GM19099 (cell line): ENCODE measurements at regions not wholly inside any gene's neighbourhood (a gene's known extent, or its start where the extent isn't known, plus 50 kb on each side); places are given as distances from the start of the nearest gene placed in this dataset.

Experiments
- POLR2A ChIP-seq: IDR thresholded peaks from 3 replicates; pipeline ENCODE4 v1.6.1; 2011; ENCODE audit warnings: low read depth; ENCODE audit not compliant: insufficient read length; ENCODE audit errors: extremely low read depth

DNA sequence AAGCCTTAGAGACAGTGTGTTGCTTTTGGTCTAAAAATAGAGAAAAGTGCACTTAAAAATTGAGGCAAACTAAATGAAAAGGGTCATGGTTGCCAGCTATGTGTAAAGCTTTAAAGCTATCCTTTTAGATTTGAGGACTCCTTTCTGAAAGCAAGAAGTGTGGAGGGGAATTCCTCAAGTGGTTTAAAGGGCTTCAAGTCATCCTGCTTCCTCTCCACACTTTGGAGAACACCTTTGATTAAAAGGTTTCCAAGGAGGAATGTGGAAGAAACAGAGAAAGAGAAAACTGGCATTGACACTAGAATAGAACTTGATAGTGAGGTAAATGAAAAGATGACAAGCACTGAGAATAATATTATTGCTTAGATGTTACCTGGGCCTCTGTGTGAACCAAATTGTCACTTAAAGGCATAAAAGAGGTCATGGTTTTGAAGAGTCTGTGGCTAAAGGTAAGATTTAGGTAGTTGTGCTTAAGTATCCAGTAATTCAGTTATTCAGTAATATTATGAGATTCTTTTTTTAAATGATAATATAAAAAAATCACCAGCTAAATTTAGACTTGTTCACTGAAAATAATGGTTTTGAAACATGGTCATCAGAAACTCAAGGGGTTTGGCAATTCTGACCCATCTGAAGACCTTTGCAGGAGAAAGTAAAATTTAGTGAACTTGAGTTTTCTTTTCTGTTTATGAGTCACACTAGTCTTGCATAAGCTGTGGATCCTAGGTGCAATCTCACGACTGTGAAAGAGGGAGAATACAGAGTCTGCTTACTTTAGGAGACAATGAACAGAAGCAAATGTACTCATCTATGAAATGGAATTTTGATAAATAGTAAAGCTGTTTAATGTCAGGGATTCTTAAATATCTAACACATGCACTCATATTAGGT is 466.0 kb downstream of the KIF20B start:
- TF ChIP-seq POLR2A: no peak

DNA sequence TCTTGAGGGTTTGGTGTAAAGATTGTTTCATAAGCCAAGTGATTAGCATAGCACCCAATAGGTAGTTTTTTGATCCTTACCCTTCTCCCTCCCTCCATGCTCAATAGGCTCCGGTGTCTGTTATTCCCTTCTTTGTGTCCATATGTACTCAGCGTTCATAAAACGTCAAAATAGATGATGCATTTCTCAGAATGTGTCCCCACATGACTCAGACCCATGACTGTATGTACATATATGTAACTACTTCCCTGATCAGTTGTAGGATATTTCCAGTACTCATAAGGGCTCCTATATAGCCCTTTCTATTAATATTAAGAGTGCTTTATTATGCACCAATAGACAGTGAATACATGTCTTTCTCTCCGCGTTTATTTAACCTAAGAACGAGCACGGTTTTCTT is 466.9 kb downstream of the KIF20B start:
- no peak for TF ChIP-seq POLR2A

DNA sequence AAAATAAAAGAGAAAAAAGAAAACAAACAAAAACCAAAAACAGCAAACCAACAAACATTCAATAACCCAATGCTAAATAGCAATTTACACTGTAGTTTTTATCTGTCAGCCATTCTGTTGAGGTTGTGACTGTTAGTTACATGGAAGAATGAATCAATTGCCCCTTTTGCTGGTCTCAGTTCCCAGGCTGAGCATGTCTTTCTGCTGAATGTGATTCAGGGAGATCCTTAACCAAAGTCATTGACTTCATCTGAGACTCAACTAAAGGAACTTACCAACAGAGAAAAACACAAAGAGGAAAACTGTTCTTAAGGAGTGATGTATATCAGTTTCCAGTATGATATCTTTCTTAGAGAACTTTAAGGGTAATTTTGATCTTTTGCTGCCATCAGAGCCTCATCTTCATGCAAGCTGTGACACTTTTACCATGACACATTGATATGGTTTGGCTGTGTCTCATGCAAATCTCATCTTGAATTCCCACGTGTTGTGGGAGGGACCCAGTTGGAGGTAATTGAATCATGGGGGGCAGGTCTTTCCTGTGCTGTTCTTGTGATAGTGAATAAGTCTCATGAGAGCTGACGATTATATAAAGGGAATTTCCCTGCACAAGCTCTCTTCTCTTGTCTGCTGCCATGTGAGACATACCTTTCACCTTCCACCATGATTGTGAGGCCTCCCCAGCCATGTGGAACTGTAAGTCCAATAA is 469.8 kb downstream of the KIF20B start:
- TF ChIP-seq POLR2A: no peak

DNA sequence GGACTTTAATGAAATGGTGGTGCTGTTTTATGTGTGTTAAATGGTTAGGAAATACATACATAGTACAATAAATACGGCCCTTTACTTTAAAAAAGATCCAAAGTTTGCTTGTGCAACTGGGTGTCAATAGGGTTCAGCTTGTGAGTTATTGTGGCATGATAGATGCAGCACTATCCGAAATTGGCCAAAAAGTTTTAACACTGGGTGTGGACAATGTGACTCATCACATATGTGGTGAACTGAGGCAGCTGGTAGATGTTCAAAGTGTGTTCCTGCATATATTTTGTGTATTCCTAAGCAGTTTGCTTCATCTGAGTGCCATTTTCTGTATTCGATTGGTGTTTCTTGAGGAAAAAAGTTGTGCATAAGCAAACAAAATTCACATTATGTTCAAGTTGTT is 473.1 kb downstream of the KIF20B start:
- no peak for TF ChIP-seq POLR2A

DNA sequence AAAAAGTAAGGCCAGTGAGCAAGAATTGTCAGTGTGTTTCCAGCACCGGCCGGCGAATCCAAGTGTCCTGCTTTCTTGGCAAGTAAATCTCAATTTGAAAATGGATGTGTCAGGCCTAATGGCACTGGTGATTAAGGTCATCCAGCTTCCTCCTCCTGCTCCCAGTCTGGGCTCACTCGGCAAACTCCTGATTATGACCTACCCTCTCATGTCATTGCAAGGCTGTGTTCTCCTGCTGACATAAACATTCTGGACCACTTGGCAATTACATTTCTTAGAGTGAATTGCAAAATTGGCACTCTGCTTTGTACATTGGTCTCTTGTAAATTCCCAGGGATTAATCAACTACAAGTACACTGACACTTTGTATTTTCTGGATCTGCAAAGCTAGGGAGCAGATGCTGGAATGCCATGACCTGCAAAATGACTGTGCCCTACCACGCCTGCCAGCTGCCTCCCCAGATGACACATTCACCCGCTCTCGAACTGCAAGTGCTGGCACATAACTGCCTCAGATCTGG is 473.8 kb downstream of the KIF20B start:
- TF ChIP-seq POLR2A: no peak

DNA sequence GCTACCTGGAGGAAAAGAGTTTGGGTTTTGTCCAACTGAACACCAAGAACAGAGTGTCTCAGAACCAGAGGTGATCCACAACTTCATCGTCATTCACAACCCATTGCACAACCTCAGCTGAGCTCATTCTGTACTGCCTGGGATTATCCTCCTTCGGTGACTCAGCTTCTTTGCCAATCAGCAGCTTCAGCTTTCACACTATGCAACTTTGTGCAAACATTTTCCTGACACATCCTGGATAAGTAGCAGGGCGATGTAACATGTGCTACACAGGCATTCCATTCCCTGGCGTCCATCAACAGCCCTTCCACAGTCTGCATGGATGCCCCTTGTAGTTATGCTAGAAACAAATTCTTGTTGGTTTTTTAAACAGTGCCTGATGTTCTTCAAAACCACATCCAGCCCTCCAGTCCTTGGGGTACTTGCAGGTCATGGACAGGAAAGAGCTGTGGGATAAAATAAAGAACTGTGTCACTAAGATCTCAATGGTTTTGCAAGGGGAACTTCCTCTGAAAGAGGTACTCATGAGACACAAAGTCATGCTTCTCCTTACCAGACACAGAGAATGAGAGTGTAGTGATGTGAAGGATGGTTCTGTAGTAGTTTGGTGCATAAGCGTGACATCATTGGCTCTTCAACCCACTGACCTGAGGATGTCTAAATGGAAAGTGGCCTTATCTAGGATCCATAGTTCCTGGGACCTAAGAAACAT is 478.5 kb downstream of the KIF20B start:
- TF ChIP-seq POLR2A: no peak

DNA sequence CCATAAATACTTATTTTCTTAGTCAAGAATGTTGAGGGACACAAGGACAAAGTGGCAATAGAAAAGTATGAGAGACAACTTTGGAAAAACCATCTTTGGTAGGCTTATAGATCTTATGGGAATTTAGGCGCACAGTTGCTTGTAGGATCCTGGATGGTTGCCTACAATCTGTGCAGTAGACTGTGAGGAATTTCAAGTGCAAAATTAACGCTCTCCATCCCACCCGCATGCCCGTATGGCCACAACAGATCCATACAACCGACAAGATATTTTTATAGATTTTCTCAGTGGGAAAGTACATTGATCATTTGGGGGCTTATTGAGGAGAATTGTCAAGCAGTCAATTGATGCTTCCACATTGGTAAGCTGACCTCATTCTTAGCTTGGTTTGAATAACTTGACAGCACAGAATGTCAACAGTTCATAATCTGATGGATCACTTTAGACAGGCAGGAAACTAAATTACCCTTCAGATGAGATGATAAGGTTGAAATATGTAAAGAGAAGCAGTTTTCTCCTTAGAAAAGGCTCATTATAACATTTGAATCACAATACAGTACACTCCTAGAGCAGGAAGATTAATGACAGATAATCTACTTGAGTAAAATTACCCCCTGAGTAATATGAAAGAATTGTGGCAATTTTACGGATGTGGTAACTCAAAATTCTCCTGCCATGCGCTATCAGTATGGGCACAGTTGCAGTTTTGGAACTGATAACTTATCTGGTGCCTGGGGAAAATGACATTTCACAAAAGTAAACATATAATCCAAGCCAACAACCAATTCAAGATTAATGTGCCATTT is 479.7 kb downstream of the KIF20B start:
- TF ChIP-seq POLR2A: no peak

DNA sequence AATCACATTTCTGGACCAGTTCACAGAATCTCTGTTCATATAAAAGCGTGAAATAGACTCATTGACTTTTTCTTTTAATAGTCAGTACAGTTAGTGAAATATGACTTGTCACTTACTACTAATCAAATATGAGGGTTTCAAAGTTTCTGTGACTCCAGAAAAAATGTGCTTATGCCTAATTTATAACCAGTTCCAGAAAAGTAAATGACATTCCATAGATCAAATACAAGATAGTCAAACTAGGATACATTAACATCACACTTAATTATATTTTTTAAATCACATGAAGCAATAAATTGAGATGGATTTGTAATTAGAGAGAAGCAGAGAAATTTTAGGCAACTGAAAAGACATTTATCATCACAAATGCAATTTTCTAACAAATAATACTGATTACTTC is 491.4 kb downstream of the KIF20B start:
- no peak for TF ChIP-seq POLR2A

DNA sequence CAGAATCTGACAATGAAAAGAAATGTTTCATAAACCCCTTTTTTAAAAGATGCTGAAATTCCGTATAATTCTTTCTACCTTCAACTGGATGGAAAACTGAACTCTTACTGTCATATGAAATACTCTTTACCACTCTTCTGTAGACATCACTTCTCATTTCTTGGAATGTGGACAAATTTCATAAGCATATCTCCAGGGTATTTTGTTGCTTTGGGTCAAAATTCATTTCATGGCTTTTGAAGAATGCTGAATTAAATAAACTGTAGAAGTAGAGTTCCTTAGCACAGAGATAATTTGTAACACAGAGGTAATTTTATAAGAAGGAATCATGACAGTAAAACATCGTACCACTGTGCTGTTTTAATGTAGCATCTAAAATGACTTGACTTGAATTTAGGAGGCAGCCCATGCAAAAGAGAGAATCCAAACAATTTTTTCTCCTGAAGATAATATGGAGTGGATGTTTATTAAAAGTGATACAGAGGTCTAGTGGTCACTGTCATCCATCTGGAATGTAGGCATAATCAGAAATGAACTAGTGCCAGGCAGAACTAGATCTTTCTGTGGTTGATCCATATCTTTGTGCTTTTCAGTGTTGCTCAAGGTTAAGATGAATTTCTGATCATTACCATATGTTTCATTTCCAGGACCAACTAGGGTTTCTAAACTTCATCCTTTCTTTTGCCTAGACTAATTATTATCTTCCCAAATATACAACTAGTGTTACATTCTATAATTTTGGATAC is 492.0 kb downstream of the KIF20B start:
- no peak for TF ChIP-seq POLR2A

DNA sequence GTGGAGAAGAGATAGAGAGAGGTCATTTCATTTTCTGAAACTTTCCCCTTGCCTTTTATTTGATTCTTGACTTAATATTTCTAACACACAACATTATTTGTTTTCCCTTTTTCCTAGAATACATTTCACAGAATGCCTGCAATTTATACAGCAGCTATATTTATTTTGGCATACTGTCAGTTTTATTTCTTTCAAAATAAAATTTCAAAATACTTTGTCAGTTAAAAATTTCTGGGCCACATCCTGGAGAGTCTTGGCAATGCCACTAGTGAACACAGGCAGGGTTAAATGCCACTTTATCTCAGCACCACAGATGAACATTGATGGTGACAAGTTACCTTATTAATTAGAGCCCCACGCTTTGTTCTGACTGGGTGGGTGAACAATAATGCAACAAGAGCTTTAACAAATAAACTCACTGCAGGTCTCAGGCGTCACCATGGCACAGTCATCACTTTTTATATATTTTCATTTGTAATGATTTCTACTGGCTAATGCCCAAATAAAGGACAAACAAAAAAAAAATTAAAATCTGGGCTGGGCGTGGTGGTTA is 494.0 kb downstream of the KIF20B start:
- TF ChIP-seq POLR2A: no peak

DNA sequence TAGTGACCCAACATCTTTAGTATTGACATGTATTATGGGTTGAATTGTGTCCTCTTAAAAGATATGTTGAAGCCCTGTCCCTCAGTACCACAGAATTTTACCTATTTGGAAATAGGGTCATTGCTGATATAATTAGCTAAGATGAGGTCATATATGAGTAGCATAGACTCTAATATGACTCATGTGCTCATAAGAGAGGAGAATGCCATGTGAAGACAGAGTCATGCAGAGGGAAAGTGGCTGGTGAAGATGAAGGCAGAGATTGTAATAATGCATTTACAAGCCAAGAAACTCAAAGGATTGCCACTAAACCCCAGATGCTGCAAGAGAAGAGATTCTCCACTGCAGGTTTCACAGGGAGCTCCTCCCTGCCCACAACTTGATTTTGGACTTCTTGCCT is 496.4 kb downstream of the KIF20B start:
- no peak for TF ChIP-seq POLR2A

DNA sequence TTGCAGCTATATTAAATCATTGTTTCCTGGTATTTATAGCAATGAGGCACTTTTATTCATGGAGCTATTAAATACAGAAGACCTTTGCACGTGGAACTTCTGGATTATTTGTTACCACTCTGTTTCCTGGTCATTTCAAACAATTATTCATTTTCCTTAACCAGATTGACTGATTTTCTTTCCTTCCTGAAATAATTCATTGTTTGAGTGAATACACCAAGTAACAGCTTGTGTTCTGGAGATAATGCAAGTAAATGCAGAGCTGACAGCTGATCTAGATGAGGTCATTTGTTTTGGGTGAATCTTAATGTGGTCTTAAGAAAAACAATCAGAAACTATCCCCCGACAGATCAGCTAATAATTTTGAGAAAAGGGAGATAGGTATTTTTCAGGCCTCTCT is 497.7 kb downstream of the KIF20B start:
- no peak for TF ChIP-seq POLR2A

DNA sequence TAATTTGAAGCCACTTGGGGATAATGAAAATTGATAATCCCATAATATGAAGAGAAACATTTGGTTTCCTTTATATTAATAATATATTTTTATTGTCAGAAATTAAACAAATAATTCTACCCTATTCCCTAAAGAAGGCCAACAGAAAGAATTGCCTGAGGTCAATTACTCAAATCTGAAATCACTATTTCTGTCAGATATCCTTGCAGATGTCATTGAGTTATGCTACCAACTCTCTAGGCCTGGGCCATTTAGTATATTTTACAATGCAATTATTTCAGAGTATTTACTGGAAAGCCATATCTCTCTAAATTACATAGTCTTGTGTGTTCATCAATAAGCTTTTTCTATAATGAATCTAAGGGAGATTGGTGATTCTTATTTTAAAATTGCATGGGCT is 498.1 kb downstream of the KIF20B start:
- no peak for TF ChIP-seq POLR2A

DNA sequence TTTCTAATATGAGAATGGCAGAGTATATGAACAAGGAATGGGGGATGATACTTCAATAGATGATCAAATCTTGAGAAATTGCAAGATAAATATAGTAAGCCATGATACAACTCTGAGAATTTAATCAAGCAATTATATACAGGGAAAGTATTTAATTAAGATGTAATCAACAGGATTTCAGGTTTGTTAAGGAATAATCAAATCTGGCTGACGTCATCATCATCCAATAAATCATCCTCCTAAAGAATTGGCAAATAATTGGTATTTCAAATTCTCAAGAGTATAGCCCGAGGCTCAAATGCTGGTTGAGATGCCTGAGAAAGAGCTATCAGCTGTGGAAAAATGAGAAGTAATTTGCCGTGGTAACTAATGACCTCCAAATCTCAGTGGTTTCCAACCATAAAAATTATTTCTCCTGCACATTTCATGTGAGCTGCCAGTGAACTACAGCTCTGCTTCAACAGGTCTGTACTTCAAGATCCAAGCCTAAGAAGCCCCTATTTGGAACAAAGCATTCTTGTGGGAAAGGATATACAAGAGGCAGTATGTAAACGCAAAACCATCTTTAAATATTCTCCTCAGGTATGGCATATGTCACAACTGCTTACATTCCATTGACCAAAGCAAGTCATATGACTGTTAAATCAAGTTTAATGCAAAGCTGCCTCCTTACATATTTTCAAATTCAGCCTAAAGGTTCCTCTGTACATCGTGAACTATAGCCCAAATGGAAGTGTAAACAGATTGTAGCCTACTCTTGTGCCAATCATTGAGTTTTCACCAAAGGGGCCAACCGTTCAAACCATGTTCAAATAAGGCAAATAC is 503.0 kb downstream of the KIF20B start:
- TF ChIP-seq POLR2A: no peak

DNA sequence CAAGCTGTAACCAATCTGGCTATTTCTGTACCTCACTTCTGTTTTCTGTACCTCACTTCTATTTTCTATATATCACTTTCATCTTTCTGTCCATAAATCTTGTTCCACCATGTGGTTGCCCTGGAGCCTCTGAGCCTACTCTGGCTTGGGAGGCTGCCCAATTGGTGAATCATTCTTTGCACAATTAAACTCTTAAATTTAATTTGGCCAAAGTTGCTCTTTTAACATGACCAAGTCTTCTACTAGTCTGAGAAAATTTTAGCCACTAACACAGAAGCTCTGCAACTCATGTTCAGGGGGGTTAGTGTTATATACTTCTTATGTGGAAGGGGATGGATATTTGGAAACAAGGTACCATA is 503.5 kb downstream of the KIF20B start:
- no peak for TF ChIP-seq POLR2A
